H54 (cell line): ENCODE measurements at regions not wholly inside any gene's neighbourhood (a gene's known extent, or its start where the extent isn't known, plus 50 kb on each side); places are given as distances from the start of the nearest gene placed in this dataset.

Experiments used
- DNase-seq: peaks from one replicate; pipeline ENCODE4 v3.0.0; 2011; ENCODE audit warnings: low spot score, mixed read lengths; ENCODE audit not compliant: insufficient read length
- FAIRE-seq: peaks from 3 replicates; lab custom pipeline; 2011; peaks lifted over from hg19 to GRCh38; lab: Jason Lieb, UNC
- POLR2A ChIP-seq: IDR thresholded peaks from 2 replicates; pipeline ENCODE4 v1.6.1; 2011; ENCODE audit warnings: low read depth, mild to moderate bottlenecking, low read length

- TF ChIP-seq POLR2A, result no peak
- no peak for DNase-seq
- FAIRE-seq, result no peak
Measured at GRCh38 chr10:121057269-121057668, 206.1 kb downstream of the WDR11 start.

- no peak for TF ChIP-seq POLR2A
- DNase-seq, result no peak
- FAIRE-seq, result no peak
Measured at GRCh38 chr10:121058082-121058481, 206.9 kb downstream of the WDR11 start.

- TF ChIP-seq POLR2A, result no peak
- FAIRE-seq (no peak), DNase-seq (no peak)
Measured at GRCh38 chr10:121059351-121059750, 208.2 kb downstream of the WDR11 start.

GRCh38 chr10:121062115-121062514, 211.0 kb downstream of the WDR11 start:
- no peak for TF ChIP-seq POLR2A
- FAIRE-seq, result no peak
- no peak for DNase-seq

GRCh38 chr10:121063744-121064143, 212.6 kb downstream of the WDR11 start:
- no peak for TF ChIP-seq POLR2A
- no peak for FAIRE-seq
- DNase-seq, result no peak

GRCh38 chr10:121064491-121064890, 213.3 kb downstream of the WDR11 start:
- no peak for DNase-seq
- TF ChIP-seq POLR2A, result no peak
- no peak for FAIRE-seq

GRCh38 chr10:121065330-121065729, 214.2 kb downstream of the WDR11 start:
- FAIRE-seq (no peak), DNase-seq (no peak)
- no peak for TF ChIP-seq POLR2A

- FAIRE-seq (no peak), DNase-seq (no peak)
- no peak for TF ChIP-seq POLR2A
Measured at GRCh38 chr10:121069061-121069850, 218.1 kb downstream of the WDR11 start.

- FAIRE-seq (no peak), DNase-seq (peak; percentile 11)
- no peak for TF ChIP-seq POLR2A
Measured at GRCh38 chr10:121070275-121071070, 219.3 kb downstream of the WDR11 start.

- no peak for TF ChIP-seq POLR2A
- no peak for FAIRE-seq
Measured at GRCh38 chr10:121071901-121072300, 220.7 kb downstream of the WDR11 start.

GRCh38 chr10:121073728-121074127, 222.6 kb downstream of the WDR11 start:
- DNase-seq, result no peak
- no peak for TF ChIP-seq POLR2A
- no peak for FAIRE-seq

More at GRCh38 chr10:121071901-121072300, 220.7 kb downstream of the WDR11 start:
- DNase-seq, result no peak

GRCh38 chr10:121076776-121077715, 225.9 kb downstream of the WDR11 start:
- DNase-seq (no peak), FAIRE-seq (no peak)
- no peak for TF ChIP-seq POLR2A

GRCh38 chr10:121078036-121078435, 226.9 kb downstream of the WDR11 start:
- DNase-seq, result no peak
- TF ChIP-seq POLR2A, result no peak
- FAIRE-seq, result no peak
